ENCODE measurements at regions not wholly inside any gene's neighbourhood (a gene's known extent, or its start where the extent isn't known, plus 50 kb on each side); places are given as distances from the start of the nearest gene placed in this dataset.

DNA sequence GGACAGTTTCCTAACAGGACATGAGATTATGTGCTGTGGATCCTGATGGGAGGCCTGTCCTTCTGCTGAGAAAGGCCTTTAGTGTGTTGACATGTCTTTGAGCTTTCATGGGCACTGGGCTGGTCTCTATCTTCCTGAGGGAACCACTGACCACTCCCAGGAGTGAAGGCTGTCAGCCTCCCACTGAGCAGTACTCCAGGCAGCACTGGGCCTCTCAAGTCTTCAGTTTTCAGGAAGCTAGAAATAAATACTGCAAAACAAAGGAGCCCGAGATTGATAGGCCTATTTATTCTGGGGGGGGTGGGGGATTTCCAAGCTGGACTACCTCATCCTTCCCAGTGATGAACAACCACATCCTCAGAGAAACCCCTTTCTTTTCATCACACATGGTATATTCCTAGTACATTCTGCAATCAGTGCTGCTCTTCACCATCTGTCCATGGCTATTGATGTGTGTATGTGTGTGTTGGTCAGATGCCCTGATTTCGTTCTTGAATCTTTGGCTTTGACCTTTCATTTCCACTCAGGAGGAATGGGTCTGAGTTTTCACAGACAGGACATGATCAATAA, 180.9 kb upstream of the SPTLC3 start:
- no peak overlapping the region for H3K4me2 ChIP-seq (ENCODE audit: insufficient read depth, low read length)
- no peak for TF ChIP-seq EZH2 (IDR thresholded peaks at IDR 0.05; ENCODE audit: borderline replicate concordance, low read depth, low read length, severe bottlenecking)
- TF ChIP-seq, protein P1, sequence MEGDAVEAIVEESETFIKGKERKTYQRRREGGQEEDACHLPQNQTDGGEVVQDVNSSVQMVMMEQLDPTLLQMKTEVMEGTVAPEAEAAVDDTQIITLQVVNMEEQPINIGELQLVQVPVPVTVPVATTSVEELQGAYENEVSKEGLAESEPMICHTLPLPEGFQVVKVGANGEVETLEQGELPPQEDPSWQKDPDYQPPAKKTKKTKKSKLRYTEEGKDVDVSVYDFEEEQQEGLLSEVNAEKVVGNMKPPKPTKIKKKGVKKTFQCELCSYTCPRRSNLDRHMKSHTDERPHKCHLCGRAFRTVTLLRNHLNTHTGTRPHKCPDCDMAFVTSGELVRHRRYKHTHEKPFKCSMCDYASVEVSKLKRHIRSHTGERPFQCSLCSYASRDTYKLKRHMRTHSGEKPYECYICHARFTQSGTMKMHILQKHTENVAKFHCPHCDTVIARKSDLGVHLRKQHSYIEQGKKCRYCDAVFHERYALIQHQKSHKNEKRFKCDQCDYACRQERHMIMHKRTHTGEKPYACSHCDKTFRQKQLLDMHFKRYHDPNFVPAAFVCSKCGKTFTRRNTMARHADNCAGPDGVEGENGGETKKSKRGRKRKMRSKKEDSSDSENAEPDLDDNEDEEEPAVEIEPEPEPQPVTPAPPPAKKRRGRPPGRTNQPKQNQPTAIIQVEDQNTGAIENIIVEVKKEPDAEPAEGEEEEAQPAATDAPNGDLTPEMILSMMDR (IDR thresholded peaks at IDR 0.05; ENCODE audit: borderline replicate concordance, extremely low read depth, low read length, poor library complexity, severe bottlenecking), result no peak
- H4K20me1 ChIP-seq (ENCODE audit: insufficient read depth, low read length), result no peaks in the 10 kb centered on the region
- DNase-seq, result no peak
- H3K36me3 ChIP-seq (ENCODE audit: insufficient read depth, low read length), result no peaks in the 10 kb centered on the region
- peaks cover 16% of the 10 kb centered on the region for H3K27me3 ChIP-seq (ENCODE audit: insufficient read depth, low read length, poor library complexity)
- H3K4me3 ChIP-seq (ENCODE audit: low read depth in 1 of 2, low read length in 2 of 2), result no peak overlapping the region
- H3K4me1 ChIP-seq (ENCODE audit: insufficient read depth, low read length), result no peaks in the 10 kb centered on the region
- no peak for ATAC-seq (ENCODE audit: insufficient read depth, low read depth)
- H3K9ac ChIP-seq (ENCODE audit: low read depth, low read length), result no peak overlapping the region
- H3K9me3 ChIP-seq (ENCODE audit: insufficient read depth, low read length, severe bottlenecking), result no peaks in the 10 kb centered on the region
- no peaks in the 10 kb centered on the region for H3K79me2 ChIP-seq (ENCODE audit: insufficient read depth, low read length)
- H3K27ac ChIP-seq (ENCODE audit: low read length), result no peak overlapping the region
- H2AFZ ChIP-seq (ENCODE audit: low read depth, low read length), result no peak overlapping the region

DNA sequence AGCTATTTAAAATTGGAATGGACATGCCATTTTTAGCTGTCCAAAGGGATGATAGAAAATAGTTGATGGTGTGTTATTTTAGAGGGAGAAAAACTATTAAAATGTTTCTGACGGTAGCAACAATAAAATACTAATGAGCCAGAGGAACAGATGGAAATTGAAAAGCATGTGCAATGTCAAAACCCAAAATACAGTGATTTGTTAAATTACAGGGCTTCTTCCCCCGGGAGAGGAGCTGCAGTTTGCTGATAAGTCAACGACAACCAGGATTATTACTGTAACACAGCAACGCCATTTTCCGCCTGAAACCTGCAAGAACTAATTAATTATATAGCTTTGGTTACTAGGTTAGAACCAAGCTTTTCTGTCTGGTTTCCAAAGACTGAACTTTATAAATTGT, 179.6 kb upstream of the SPTLC3 start:
- Histone ChIP-seq H3K9me3 (ENCODE audit: insufficient read depth, low read length, severe bottlenecking) (no peaks in the 10 kb centered on the region), H4K20me1 (ENCODE audit: insufficient read depth, low read length) (no peaks in the 10 kb centered on the region), H2AFZ (ENCODE audit: low read depth, low read length) (no peak overlapping the region), H3K27ac (ENCODE audit: low read length) (no peak overlapping the region), H3K4me1 (ENCODE audit: insufficient read depth, low read length) (no peaks in the 10 kb centered on the region), H3K4me3 (ENCODE audit: low read depth in 1 of 2, low read length in 2 of 2) (no peak overlapping the region), H3K79me2 (ENCODE audit: insufficient read depth, low read length) (no peaks in the 10 kb centered on the region), H3K4me2 (ENCODE audit: insufficient read depth, low read length) (no peak overlapping the region), H3K9ac (ENCODE audit: low read depth, low read length) (no peak overlapping the region), H3K27me3 (ENCODE audit: insufficient read depth, low read length, poor library complexity) (peaks cover 16% of the 10 kb centered on the region), H3K36me3 (ENCODE audit: insufficient read depth, low read length) (no peaks in the 10 kb centered on the region)
- ATAC-seq (ENCODE audit: insufficient read depth, low read depth) (no peak), DNase-seq (no peak)
- no peak for TF ChIP-seq EZH2 (IDR thresholded peaks at IDR 0.05; ENCODE audit: borderline replicate concordance, low read depth, low read length, severe bottlenecking)
- TF ChIP-seq, protein P1 (IDR thresholded peaks at IDR 0.05; ENCODE audit: borderline replicate concordance, extremely low read depth, low read length, poor library complexity, severe bottlenecking), result no peak

DNA sequence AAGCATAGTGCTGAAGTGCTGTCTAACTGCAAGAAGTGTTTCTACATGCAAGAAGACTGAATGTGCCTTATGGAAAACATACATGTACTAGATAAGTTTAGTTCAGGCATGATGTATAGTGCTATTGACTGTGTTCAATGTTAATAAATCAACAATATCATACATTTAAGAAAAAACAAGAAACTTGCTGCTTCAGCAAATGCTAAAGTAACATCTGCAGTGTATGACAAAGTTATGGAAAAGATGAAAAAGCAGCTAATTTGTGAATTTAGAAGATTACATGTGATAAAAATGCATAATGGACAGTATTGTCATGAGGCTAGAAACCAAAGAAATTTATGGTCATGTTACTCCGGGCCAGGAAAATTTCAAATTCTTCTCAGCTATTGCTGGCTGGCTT, 174.9 kb upstream of the SPTLC3 start:
- H3K27ac ChIP-seq (ENCODE audit: low read length), result no peak overlapping the region
- H3K27me3 ChIP-seq (ENCODE audit: insufficient read depth, low read length, poor library complexity), result peaks cover 2% of the 10 kb centered on the region
- no peak overlapping the region for H3K9ac ChIP-seq (ENCODE audit: low read depth, low read length)
- H3K9me3 ChIP-seq (ENCODE audit: insufficient read depth, low read length, severe bottlenecking), result no peaks in the 10 kb centered on the region
- H3K4me3 ChIP-seq (ENCODE audit: low read depth in 1 of 2, low read length in 2 of 2), result no peak overlapping the region
- H4K20me1 ChIP-seq (ENCODE audit: insufficient read depth, low read length), result no peaks in the 10 kb centered on the region
- H3K36me3 ChIP-seq (ENCODE audit: insufficient read depth, low read length), result no peaks in the 10 kb centered on the region
- H2AFZ ChIP-seq (ENCODE audit: low read depth, low read length), result no peak overlapping the region
- TF ChIP-seq EZH2 (IDR thresholded peaks at IDR 0.05; ENCODE audit: borderline replicate concordance, low read depth, low read length, severe bottlenecking), result no peak
- TF ChIP-seq, protein P1 (IDR thresholded peaks at IDR 0.05; ENCODE audit: borderline replicate concordance, extremely low read depth, low read length, poor library complexity, severe bottlenecking), result no peak
- ATAC-seq (ENCODE audit: insufficient read depth, low read depth) (no peak), DNase-seq (no peak)
- H3K4me2 ChIP-seq (ENCODE audit: insufficient read depth, low read length), result no peak overlapping the region
- H3K4me1 ChIP-seq (ENCODE audit: insufficient read depth, low read length), result no peaks in the 10 kb centered on the region
- H3K79me2 ChIP-seq (ENCODE audit: insufficient read depth, low read length), result no peaks in the 10 kb centered on the region

DNA sequence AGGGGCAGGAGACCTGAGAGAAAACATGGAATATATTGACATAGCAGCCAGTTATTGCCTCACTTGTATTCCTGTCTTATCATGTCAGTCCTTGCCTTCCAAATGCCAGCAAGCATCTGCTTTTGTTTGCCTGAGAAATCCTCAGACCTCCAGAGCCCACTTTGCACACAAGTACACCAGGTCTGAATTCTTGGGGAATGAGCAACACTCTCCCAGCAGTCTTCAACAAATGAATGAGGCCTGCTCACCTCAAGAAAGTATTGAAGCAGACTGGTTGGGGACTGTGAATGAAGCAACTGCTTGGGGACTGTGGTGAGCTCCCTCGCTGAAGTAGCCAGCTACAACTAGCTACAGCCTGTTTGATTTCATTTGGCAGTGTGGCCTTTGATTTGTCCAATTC, 172.8 kb upstream of the SPTLC3 start:
- H3K9me3 ChIP-seq (ENCODE audit: insufficient read depth, low read length, severe bottlenecking), result no peaks in the 10 kb centered on the region
- DNase-seq (no peak), ATAC-seq (ENCODE audit: insufficient read depth, low read depth) (no peak)
- no peak overlapping the region for H3K4me2 ChIP-seq (ENCODE audit: insufficient read depth, low read length)
- H2AFZ ChIP-seq (ENCODE audit: low read depth, low read length), result no peak overlapping the region
- no peak overlapping the region for H3K27ac ChIP-seq (ENCODE audit: low read length)
- TF ChIP-seq, protein P1 (IDR thresholded peaks at IDR 0.05; ENCODE audit: borderline replicate concordance, extremely low read depth, low read length, poor library complexity, severe bottlenecking), result no peak
- no peak for TF ChIP-seq EZH2 (IDR thresholded peaks at IDR 0.05; ENCODE audit: borderline replicate concordance, low read depth, low read length, severe bottlenecking)
- no peak overlapping the region for H3K9ac ChIP-seq (ENCODE audit: low read depth, low read length)
- no peaks in the 10 kb centered on the region for H3K36me3 ChIP-seq (ENCODE audit: insufficient read depth, low read length)
- H3K4me3 ChIP-seq (ENCODE audit: low read depth in 1 of 2, low read length in 2 of 2), result no peak overlapping the region
- H4K20me1 ChIP-seq (ENCODE audit: insufficient read depth, low read length), result no peaks in the 10 kb centered on the region
- H3K27me3 ChIP-seq (ENCODE audit: insufficient read depth, low read length, poor library complexity), result peaks cover 2% of the 10 kb centered on the region
- no peaks in the 10 kb centered on the region for H3K4me1 ChIP-seq (ENCODE audit: insufficient read depth, low read length)
- no peaks in the 10 kb centered on the region for H3K79me2 ChIP-seq (ENCODE audit: insufficient read depth, low read length)
